Spleen (tissue), 11 donors: ENCODE measurements at regions not wholly inside any gene's neighbourhood (a gene's known extent, or its start where the extent isn't known, plus 50 kb on each side); places are given as distances from the start of the nearest gene placed in this dataset.

Experiments used
- DNase-seq: peaks from one replicate; pipeline ENCODE4 v3.0.0-alpha.2; 2020
- H3K27ac ChIP-seq, 8 donors: fragments of 200-600 bp; sonication (generic) in 7 of 8; 1 replicate in 4 of 8; 2 replicates in 4 of 8; pipeline versions ENCODE4 v1.5.0 to v1.8.0; 2016 to 2021; ENCODE audit warnings: inconsistent platforms in 4 of 8, mild to moderate bottlenecking in 4 of 8, moderate library complexity in 1 of 8
- H3K27me3 ChIP-seq, 7 donors: fragments of 200-600 bp; sonication (generic) in 6 of 7; replicated peaks in 1 of 7; 1 replicate in 4 of 7; 2 replicates in 3 of 7; pipeline versions ENCODE4 v1.5.0 to v1.8.0; 2016 to 2021; ENCODE audit warnings: inconsistent platforms in 3 of 7, mild to moderate bottlenecking in 1 of 7
- H3K36me3 ChIP-seq, 6 donors: fragments of 200-600 bp; sonication (generic) in 5 of 6; 1 replicate in 4 of 6; 2 replicates in 2 of 6; pipeline versions ENCODE4 v1.5.0 to v1.8.0; 2016 to 2021; ENCODE audit warnings: inconsistent platforms in 2 of 6
- H3K4me1 ChIP-seq, 6 donors: fragments of 200-600 bp; sonication (generic) in 5 of 6; 1 replicate in 3 of 6; 2 replicates in 3 of 6; pipeline versions ENCODE4 v1.5.0 to v1.8.0; 2016 to 2021; ENCODE audit warnings: inconsistent platforms in 3 of 6
- H3K4me3 ChIP-seq, 8 donors: fragments of 200-600 bp; sonication (generic) in 7 of 8; 1 replicate in 4 of 8; 2 replicates in 4 of 8; pipeline versions ENCODE4 v1.5.0 to v1.8.0; 2016 to 2021; ENCODE audit warnings: inconsistent platforms in 4 of 8, mild to moderate bottlenecking in 4 of 8, moderate library complexity in 2 of 8
- H3K9me3 ChIP-seq, 8 donors: fragments of 200-600 bp; sonication (generic) in 7 of 8; 1 replicate in 4 of 8; 2 replicates in 4 of 8; pipeline versions ENCODE4 v1.5.0 to v1.8.0; 2016 to 2021; ENCODE audit warnings: inconsistent platforms in 4 of 8
- POLR2A ChIP-seq, 3 donors: fragments of 450-650 bp; IDR thresholded peaks; one replicate each; pipeline ENCODE4 v1.5.1; 2017; ENCODE audit warnings: antibody characterized with exemption in 3 of 3, mild to moderate bottlenecking in 1 of 3
- POLR2AphosphoS5 ChIP-seq, 3 donors: sonication (generic); formaldehyde crosslinking; IDR thresholded peaks; one replicate each; pipeline ENCODE4 v1.5.1; 2017; ENCODE audit warnings: antibody characterized with exemption in 3 of 3
- WGBS, 5 donors: extraction: QIAGEN DNeasy Blood & Tissue Kit in 3 of 5; methylation state at CpG; one replicate each; pipeline versions ENCODE4 v1.1.5 to v1.1.7; 2013 to 2018; 5-methylcytosine and 5-hydroxymethylcytosine counted together
- intact Hi-C: fragments of 100-400 bp; cut with DNase I; formaldehyde crosslinking; loops from one replicate; pipeline ENCODE4 v1.15.0; 2023; ENCODE audit warnings: low total_unique reads
- TF ChIP-seq, protein P1 (sequence below), 11 experiments: fragments of 200-600 bp in 7 of 11; fragments of 450-650 bp in 4 of 11; sonication (generic) in 4 of 11; IDR thresholded peaks in 8 of 11; conservative IDR thresholded peaks in 3 of 11; 1 replicate in 7 of 11; 2 replicates in 4 of 11; pipeline versions ENCODE4 v1.4.0 to v1.8.0; 2016 to 2021; ENCODE audit warnings: antibody characterized with exemption in 11 of 11, inconsistent platforms in 4 of 11, mild to moderate bottlenecking in 1 of 11
- donor health status: healthy with polysubstance abuse.
- donor health status: DM: no; HTN: no; CAD: no; lungs with moderate emphysema.
- donor health status: DM: no; HTN: no; CAD: no.
- donor health status: Bipolar disorder and iron deficiency.
- donor health status: healthy.
- donor health status: DM: no; HTN: no; CAD: no.
- donor health status: DM: yes; HTN: yes; CAD: no.

DNA sequence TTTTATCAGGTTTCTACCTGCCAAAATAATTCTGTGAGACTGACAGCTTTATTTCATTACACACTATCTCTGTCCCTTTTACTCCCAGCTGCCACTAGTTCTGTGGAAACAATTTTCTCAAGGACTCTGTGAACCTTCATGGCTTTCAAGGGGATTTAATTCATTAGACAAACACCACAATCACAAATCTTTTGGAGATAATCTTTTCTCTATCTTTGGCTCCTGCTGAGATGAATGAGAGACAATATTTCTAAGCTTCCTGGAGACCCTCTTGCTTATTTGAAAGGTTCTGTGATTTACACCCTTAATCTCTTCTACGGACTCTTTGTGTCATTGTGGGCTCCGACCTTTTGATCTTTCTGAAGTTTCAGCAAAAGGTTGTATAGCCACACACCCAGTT lies 222.6 kb downstream of the PRDM9 start:
- WGBS, 5 donors = 58 to 82% (median 74%) methylated on average over 2 of the region's 2 CpGs
- TF ChIP-seq, protein P1, sequence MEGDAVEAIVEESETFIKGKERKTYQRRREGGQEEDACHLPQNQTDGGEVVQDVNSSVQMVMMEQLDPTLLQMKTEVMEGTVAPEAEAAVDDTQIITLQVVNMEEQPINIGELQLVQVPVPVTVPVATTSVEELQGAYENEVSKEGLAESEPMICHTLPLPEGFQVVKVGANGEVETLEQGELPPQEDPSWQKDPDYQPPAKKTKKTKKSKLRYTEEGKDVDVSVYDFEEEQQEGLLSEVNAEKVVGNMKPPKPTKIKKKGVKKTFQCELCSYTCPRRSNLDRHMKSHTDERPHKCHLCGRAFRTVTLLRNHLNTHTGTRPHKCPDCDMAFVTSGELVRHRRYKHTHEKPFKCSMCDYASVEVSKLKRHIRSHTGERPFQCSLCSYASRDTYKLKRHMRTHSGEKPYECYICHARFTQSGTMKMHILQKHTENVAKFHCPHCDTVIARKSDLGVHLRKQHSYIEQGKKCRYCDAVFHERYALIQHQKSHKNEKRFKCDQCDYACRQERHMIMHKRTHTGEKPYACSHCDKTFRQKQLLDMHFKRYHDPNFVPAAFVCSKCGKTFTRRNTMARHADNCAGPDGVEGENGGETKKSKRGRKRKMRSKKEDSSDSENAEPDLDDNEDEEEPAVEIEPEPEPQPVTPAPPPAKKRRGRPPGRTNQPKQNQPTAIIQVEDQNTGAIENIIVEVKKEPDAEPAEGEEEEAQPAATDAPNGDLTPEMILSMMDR (IDR thresholded peaks at IDR 0.05 in 8 of 11, conservative IDR thresholded peaks at IDR 0.05 in 3 of 11) = no peak
- no peak for TF ChIP-seq POLR2AphosphoS5 (IDR thresholded peaks at IDR 0.05)
- no peak for TF ChIP-seq POLR2A (IDR thresholded peaks at IDR 0.05)
- Histone ChIP-seq H3K4me3 (no peak overlapping the region), H3K27me3 (no peaks in the 10 kb centered on the region), H3K9me3 (peaks cover 0 to 14% (median 2%) of the 10 kb centered on the region in 8 donors), H3K36me3 (no peaks in the 10 kb centered on the region), H3K4me1 (no peaks in the 10 kb centered on the region), H3K27ac (no peak overlapping the region)
- intact Hi-C loops = no loop called here
- DNase-seq = no peak

DNA sequence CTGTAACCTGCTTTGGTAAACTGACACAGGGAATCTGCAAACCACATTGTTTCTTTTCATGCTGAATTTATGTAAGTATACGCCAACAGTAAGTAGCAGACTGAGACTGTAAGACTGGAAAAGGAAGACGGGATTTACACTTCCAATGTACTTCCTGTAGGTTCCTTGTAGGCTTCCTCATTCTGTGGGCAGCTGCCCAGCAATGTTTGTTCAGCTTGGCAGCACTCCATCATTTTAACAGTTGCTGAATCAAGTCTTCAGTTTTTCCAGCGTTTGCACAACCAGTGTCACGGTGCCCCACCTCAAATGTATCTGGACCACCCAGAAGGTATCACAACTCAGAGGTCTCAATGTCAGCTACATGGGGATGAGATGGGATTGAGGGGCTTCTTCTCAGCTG lies 232.6 kb downstream of the PRDM9 start:
- TF ChIP-seq POLR2A (IDR thresholded peaks at IDR 0.05) (no peak), POLR2AphosphoS5 (IDR thresholded peaks at IDR 0.05) (no peak)
- TF ChIP-seq, protein P1 (IDR thresholded peaks at IDR 0.05 in 8 of 11, conservative IDR thresholded peaks at IDR 0.05 in 3 of 11) = no peak
- intact Hi-C loops = no loop called here
- no peaks in the 10 kb centered on the region for H3K36me3 ChIP-seq
- no peaks in the 10 kb centered on the region for H3K4me1 ChIP-seq
- peaks cover 0 to 9% (median under 1%) of the 10 kb centered on the region in 8 donors for H3K9me3 ChIP-seq
- DNase-seq = no peak
- H3K27ac ChIP-seq = no peak overlapping the region
- H3K27me3 ChIP-seq = no peaks in the 10 kb centered on the region
- no peak overlapping the region for H3K4me3 ChIP-seq
- 36 to 49% (median 37%) methylated on average over 4 of the region's 4 CpGs for WGBS, 5 donors

DNA sequence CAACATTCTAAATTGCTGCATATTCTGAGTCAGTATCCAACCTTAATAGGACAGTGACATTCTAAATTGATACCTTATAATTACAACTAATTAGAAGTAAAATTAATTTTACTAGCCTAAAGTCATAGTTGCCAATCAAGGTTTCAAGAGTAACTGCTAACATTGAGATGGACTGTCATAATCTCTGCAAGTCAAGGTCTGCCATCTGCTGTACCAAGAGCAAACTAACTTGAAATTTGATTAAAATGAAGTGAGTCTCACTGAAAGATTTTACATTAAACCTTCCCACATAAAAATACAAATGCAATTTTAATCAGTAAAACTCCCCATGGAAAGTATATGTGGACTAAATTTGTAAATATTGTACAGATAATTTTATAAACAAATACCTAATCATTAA lies 235.3 kb downstream of the PRDM9 start:
- intact Hi-C loops = no loop called here
- no peaks in the 10 kb centered on the region for H3K27me3 ChIP-seq
- no peak for DNase-seq
- H3K36me3 ChIP-seq = no peaks in the 10 kb centered on the region
- peaks cover 0 to 3% (median 0%) of the 10 kb centered on the region in 8 donors for H3K9me3 ChIP-seq
- H3K27ac ChIP-seq = no peak overlapping the region
- no peak overlapping the region for H3K4me3 ChIP-seq
- TF ChIP-seq, protein P1 (IDR thresholded peaks at IDR 0.05 in 8 of 11, conservative IDR thresholded peaks at IDR 0.05 in 3 of 11) = no peak
- TF ChIP-seq POLR2AphosphoS5 (IDR thresholded peaks at IDR 0.05) = no peak
- no peak for TF ChIP-seq POLR2A (IDR thresholded peaks at IDR 0.05)
- H3K4me1 ChIP-seq = no peaks in the 10 kb centered on the region

DNA sequence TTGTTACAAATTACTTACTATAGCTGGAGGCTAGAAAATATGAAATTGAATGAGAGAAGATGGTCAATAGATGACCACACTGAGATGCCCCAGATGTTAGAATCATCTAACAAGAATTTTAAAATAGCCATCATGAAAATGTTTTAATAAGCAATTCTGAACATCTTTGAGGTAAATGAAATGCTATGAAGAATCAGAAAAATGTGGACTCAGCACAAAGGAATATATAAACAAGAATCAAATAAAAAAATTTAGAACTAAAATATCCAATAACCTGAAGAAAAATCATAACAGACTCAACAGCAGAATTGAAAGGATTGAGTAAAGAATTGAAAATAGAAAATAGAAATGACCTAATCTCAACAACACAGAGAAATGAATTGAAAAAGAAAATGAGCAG lies 248.5 kb downstream of the PRDM9 start:
- Histone ChIP-seq H3K4me3 (no peak overlapping the region), H3K27ac (no peak overlapping the region), H3K4me1 (no peaks in the 10 kb centered on the region), H3K27me3 (no peaks in the 10 kb centered on the region), H3K9me3 (peaks cover 0 to 5% (median 2%) of the 10 kb centered on the region in 8 donors), H3K36me3 (no peaks in the 10 kb centered on the region)
- intact Hi-C loops = no loop called here
- DNase-seq = no peak
- TF ChIP-seq POLR2AphosphoS5 (IDR thresholded peaks at IDR 0.05) (no peak), POLR2A (IDR thresholded peaks at IDR 0.05) (no peak)
- TF ChIP-seq, protein P1 (IDR thresholded peaks at IDR 0.05 in 8 of 11, conservative IDR thresholded peaks at IDR 0.05 in 3 of 11) = no peak
